ENCODE measurements at regions not wholly inside any gene's neighbourhood (a gene's known extent, or its start where the extent isn't known, plus 50 kb on each side); places are given as distances from the start of the nearest gene placed in this dataset.

DNA sequence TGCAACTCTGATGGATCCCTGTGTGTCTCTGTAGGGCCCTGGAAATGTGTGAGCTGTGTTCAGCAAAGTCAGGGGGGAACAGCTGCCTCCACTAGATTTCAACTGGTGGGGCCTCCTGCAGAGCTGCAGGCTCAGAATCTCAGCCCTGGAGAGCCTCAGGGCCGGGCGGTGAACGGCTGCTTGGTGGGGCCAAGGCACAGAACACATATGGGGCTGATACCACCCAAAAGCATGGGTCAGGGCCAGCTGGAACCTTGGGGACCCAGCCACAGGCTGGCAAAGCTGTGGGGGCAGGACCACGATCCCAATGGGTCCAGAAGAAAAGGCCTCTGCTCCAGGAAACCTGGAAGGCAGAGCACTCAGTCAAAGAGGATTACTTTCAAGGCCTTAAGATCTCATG lies 878.5 kb downstream of the BCL11B start:
- no peak for TF ChIP-seq CTCF (IDR thresholded peaks at IDR 0.05; ENCODE audit: borderline replicate concordance, extremely low read depth, insufficient read depth)
- intact Hi-C loops (cut with DNase I), result no loop called here
- no peaks in the 10 kb centered on the region for H3K36me3 ChIP-seq (ENCODE audit: control insufficient read depth in 2 of 3, insufficient read depth in 3 of 3, low read length in 3 of 3)
- no peaks in the 10 kb centered on the region for H3K27me3 ChIP-seq (ENCODE audit: control insufficient read depth, insufficient read depth, low read length)
- no peak overlapping the region for H3K9ac ChIP-seq (ENCODE audit: low read length in 3 of 3)
- no peak overlapping the region for H3K27ac ChIP-seq (ENCODE audit: low read depth in 2 of 2, low read length in 2 of 2)
- no peak overlapping the region for H3K4me3 ChIP-seq (ENCODE audit: low read length in 3 of 3)
- FAIRE-seq, result no peak
- no peaks in the 10 kb centered on the region for H3K9me3 ChIP-seq (ENCODE audit: control insufficient read depth in 2 of 3, insufficient read depth in 1 of 3, low read length in 3 of 3)
- no peaks in the 10 kb centered on the region for H3K4me1 ChIP-seq (ENCODE audit: control insufficient read depth in 2 of 3, insufficient read depth in 2 of 3, low read depth in 1 of 3, low read length in 3 of 3)
- no peak for DNase-seq

DNA sequence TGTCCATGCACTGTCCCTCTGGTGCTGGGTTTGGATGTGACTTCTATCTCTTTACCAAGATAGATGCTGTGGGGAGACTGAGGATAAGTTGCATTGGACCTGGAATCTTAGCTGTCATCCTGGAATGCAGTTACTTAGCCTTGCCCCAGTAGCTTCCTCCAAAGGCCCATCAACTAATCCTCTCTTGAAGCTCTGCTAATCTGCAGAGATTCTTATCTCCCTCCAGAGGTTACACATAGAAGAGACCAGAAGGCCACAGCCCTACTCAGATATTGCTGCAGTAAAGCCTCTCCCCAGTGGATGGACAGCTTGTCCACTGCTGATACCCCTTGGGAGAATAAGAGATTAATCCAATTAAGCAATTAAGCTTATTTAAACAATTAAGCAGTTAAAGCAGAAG lies 867.2 kb downstream of the BCL11B start:
- Histone ChIP-seq H3K27ac (ENCODE audit: low read depth in 2 of 2, low read length in 2 of 2) (no peak overlapping the region), H3K36me3 (ENCODE audit: control insufficient read depth in 2 of 3, insufficient read depth in 3 of 3, low read length in 3 of 3) (no peaks in the 10 kb centered on the region), H3K4me3 (ENCODE audit: low read length in 3 of 3) (no peak overlapping the region), H3K27me3 (ENCODE audit: control insufficient read depth, insufficient read depth, low read length) (no peaks in the 10 kb centered on the region), H3K9me3 (ENCODE audit: control insufficient read depth in 2 of 3, insufficient read depth in 1 of 3, low read length in 3 of 3) (no peaks in the 10 kb centered on the region), H3K9ac (ENCODE audit: low read length in 3 of 3) (no peak overlapping the region), H3K4me1 (ENCODE audit: control insufficient read depth in 2 of 3, insufficient read depth in 2 of 3, low read depth in 1 of 3, low read length in 3 of 3) (no peaks in the 10 kb centered on the region)
- DNase-seq (no peak), FAIRE-seq (no peak)
- intact Hi-C loops (cut with DNase I), result no loop called here
- no peak for TF ChIP-seq CTCF (IDR thresholded peaks at IDR 0.05; ENCODE audit: borderline replicate concordance, extremely low read depth, insufficient read depth)

DNA sequence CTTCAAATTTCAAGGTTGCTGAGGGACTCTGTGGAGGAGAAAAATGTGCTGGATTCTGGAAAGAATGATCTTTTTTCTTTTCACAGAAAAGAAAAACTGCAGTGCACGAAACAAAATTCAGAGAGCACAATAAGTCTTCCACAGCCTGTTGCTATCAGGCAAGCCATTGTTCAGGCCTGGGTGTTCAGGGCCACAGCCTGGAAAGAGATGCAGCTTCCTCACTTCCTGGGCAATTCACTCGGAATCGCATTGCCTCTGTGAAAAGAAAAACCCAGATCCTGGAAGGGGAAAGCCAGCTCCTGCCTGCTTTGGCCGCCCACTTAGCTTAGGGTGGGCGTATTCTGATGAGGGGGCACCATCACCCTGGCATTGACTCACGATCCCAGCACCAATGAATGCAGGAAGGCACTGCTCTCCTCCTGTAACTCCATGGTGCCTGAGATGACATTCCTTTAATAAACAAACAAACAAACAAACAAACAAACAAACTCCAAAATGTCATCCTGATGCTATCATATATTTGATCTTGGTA lies 863.9 kb downstream of the BCL11B start:
- H3K4me1 ChIP-seq (ENCODE audit: control insufficient read depth in 2 of 3, insufficient read depth in 2 of 3, low read depth in 1 of 3, low read length in 3 of 3), result no peaks in the 10 kb centered on the region
- no peak overlapping the region for H3K9ac ChIP-seq (ENCODE audit: low read length in 3 of 3)
- intact Hi-C loops (cut with DNase I), result no loop called here
- no peak overlapping the region for H3K27ac ChIP-seq (ENCODE audit: low read depth in 2 of 2, low read length in 2 of 2)
- H3K4me3 ChIP-seq (ENCODE audit: low read length in 3 of 3), result no peak overlapping the region
- DNase-seq (no peak), FAIRE-seq (no peak)
- TF ChIP-seq CTCF (IDR thresholded peaks at IDR 0.05; ENCODE audit: borderline replicate concordance, extremely low read depth, insufficient read depth), result no peak
- H3K9me3 ChIP-seq (ENCODE audit: control insufficient read depth in 2 of 3, insufficient read depth in 1 of 3, low read length in 3 of 3), result no peaks in the 10 kb centered on the region
- no peaks in the 10 kb centered on the region for H3K27me3 ChIP-seq (ENCODE audit: control insufficient read depth, insufficient read depth, low read length)
- no peaks in the 10 kb centered on the region for H3K36me3 ChIP-seq (ENCODE audit: control insufficient read depth in 2 of 3, insufficient read depth in 3 of 3, low read length in 3 of 3)

- FAIRE-seq, result no peak
- intact Hi-C loops (cut with DNase I), result no loop called here
- no peaks in the 10 kb centered on the region for H3K36me3 ChIP-seq (ENCODE audit: control insufficient read depth in 2 of 3, insufficient read depth in 3 of 3, low read length in 3 of 3)
- no peak overlapping the region for H3K9ac ChIP-seq (ENCODE audit: low read length in 3 of 3)
- H3K27ac ChIP-seq (ENCODE audit: low read depth in 2 of 2, low read length in 2 of 2), result no peak overlapping the region
- H3K4me1 ChIP-seq (ENCODE audit: control insufficient read depth in 2 of 3, insufficient read depth in 2 of 3, low read depth in 1 of 3, low read length in 3 of 3), result no peaks in the 10 kb centered on the region
- no peaks in the 10 kb centered on the region for H3K27me3 ChIP-seq (ENCODE audit: control insufficient read depth, insufficient read depth, low read length)
- peak in 1 of 5 donors; percentile 3 for DNase-seq
- H3K4me3 ChIP-seq (ENCODE audit: low read length in 3 of 3), result no peak overlapping the region
- no peaks in the 10 kb centered on the region for H3K9me3 ChIP-seq (ENCODE audit: control insufficient read depth in 2 of 3, insufficient read depth in 1 of 3, low read length in 3 of 3)
- TF ChIP-seq CTCF (IDR thresholded peaks at IDR 0.05; ENCODE audit: borderline replicate concordance, extremely low read depth, insufficient read depth), result no peak
Measured at GRCh38 chr14:98408713-98409112, 863.3 kb downstream of the BCL11B start.

All from kidney (tissue), 13 donors.